ENCODE measurements at regions not wholly inside any gene's neighbourhood (a gene's known extent, or its start where the extent isn't known, plus 50 kb on each side); places are given as distances from the start of the nearest gene placed in this dataset.
"Not testable (repeated sequence)": the region's sequence is repeated elsewhere in the genome, so short reads cannot be mapped to it uniquely, and the experiment has no call there.

GRCh38 chr5:18399461-18400327 is 765.4 kb downstream of the TAF11L14 start:
- H3K36me3 ChIP-seq (ENCODE audit: insufficient read depth, low read length); H3K9ac ChIP-seq (ENCODE audit: low read length); H3K79me2 ChIP-seq (ENCODE audit: low read length); H3K27me3 ChIP-seq (ENCODE audit: low read length); H3K4me3 ChIP-seq (ENCODE audit: low read length); H3K9me3 ChIP-seq (ENCODE audit: low read length); H3K27ac ChIP-seq (ENCODE audit: low read length); H3K9me2 ChIP-seq (replicated peaks; ENCODE audit: insufficient read depth, low read length); H3K4me1 ChIP-seq (ENCODE audit: low read length); H3K4me2 ChIP-seq (ENCODE audit: low read depth, low read length, poor library complexity, severe bottlenecking); DNase-seq; H4K20me1 ChIP-seq (ENCODE audit: insufficient read depth, low read depth, low read length); H2AFZ ChIP-seq (ENCODE audit: low read length): not testable (repeated sequence)

- no peak overlapping the region for H3K4me2 ChIP-seq (ENCODE audit: low read depth, low read length, poor library complexity, severe bottlenecking)
- no peaks in the 10 kb centered on the region for H3K9me2 ChIP-seq (replicated peaks; ENCODE audit: insufficient read depth, low read length)
- no peak overlapping the region for H3K4me3 ChIP-seq (ENCODE audit: low read length)
- H3K9me3 ChIP-seq (ENCODE audit: low read length) = no peaks in the 10 kb centered on the region
- no peaks in the 10 kb centered on the region for H3K36me3 ChIP-seq (ENCODE audit: insufficient read depth, low read length)
- H4K20me1 ChIP-seq (ENCODE audit: insufficient read depth, low read depth, low read length) = no peaks in the 10 kb centered on the region
- no peaks in the 10 kb centered on the region for H3K27me3 ChIP-seq (ENCODE audit: low read length)
- H2AFZ ChIP-seq (ENCODE audit: low read length) = no peak overlapping the region
- no peak overlapping the region for H3K27ac ChIP-seq (ENCODE audit: low read length)
- no peak for DNase-seq
- H3K9ac ChIP-seq (ENCODE audit: low read length) = no peak overlapping the region
- H3K4me1 ChIP-seq (ENCODE audit: low read length) = no peaks in the 10 kb centered on the region
- no peaks in the 10 kb centered on the region for H3K79me2 ChIP-seq (ENCODE audit: low read length)
Measured at GRCh38 chr5:18403141-18403540, 768.9 kb downstream of the TAF11L14 start.

- Histone ChIP-seq H3K27me3 (ENCODE audit: low read length) (no peaks in the 10 kb centered on the region), H3K36me3 (ENCODE audit: insufficient read depth, low read length) (no peaks in the 10 kb centered on the region), H3K79me2 (ENCODE audit: low read length) (no peaks in the 10 kb centered on the region), H3K9me2 (replicated peaks; ENCODE audit: insufficient read depth, low read length) (no peaks in the 10 kb centered on the region), H2AFZ (ENCODE audit: low read length) (no peak overlapping the region), H3K4me2 (ENCODE audit: low read depth, low read length, poor library complexity, severe bottlenecking) (no peak overlapping the region), H4K20me1 (ENCODE audit: insufficient read depth, low read depth, low read length) (no peaks in the 10 kb centered on the region), H3K4me3 (ENCODE audit: low read length) (no peak overlapping the region), H3K4me1 (ENCODE audit: low read length) (no peaks in the 10 kb centered on the region), H3K9me3 (ENCODE audit: low read length) (no peaks in the 10 kb centered on the region), H3K9ac (ENCODE audit: low read length) (no peak overlapping the region), H3K27ac (ENCODE audit: low read length) (no peak overlapping the region)
- DNase-seq = no peak
Measured at GRCh38 chr5:18403941-18404438, 769.7 kb downstream of the TAF11L14 start.

- peaks cover 11% of the 10 kb centered on the region for H3K9me3 ChIP-seq (ENCODE audit: low read length)
- DNase-seq = no peak
- H3K9ac ChIP-seq (ENCODE audit: low read length) = no peak overlapping the region
- H3K36me3 ChIP-seq (ENCODE audit: insufficient read depth, low read length) = no peaks in the 10 kb centered on the region
- no peaks in the 10 kb centered on the region for H3K4me1 ChIP-seq (ENCODE audit: low read length)
- no peak overlapping the region for H2AFZ ChIP-seq (ENCODE audit: low read length)
- H4K20me1 ChIP-seq (ENCODE audit: insufficient read depth, low read depth, low read length) = no peaks in the 10 kb centered on the region
- no peaks in the 10 kb centered on the region for H3K79me2 ChIP-seq (ENCODE audit: low read length)
- H3K27me3 ChIP-seq (ENCODE audit: low read length) = no peaks in the 10 kb centered on the region
- no peak overlapping the region for H3K4me2 ChIP-seq (ENCODE audit: low read depth, low read length, poor library complexity, severe bottlenecking)
- H3K4me3 ChIP-seq (ENCODE audit: low read length) = no peak overlapping the region
- H3K27ac ChIP-seq (ENCODE audit: low read length) = no peak overlapping the region
- no peaks in the 10 kb centered on the region for H3K9me2 ChIP-seq (replicated peaks; ENCODE audit: insufficient read depth, low read length)
Measured at GRCh38 chr5:18420711-18421110, 786.5 kb downstream of the TAF11L14 start.

GRCh38 chr5:18433336-18433735 is 799.1 kb downstream of the TAF11L14 start:
- Histone ChIP-seq H3K9ac (ENCODE audit: low read length) (no peak overlapping the region), H3K27me3 (ENCODE audit: low read length) (no peaks in the 10 kb centered on the region), H3K79me2 (ENCODE audit: low read length) (no peaks in the 10 kb centered on the region), H3K27ac (ENCODE audit: low read length) (no peak overlapping the region), H3K9me2 (replicated peaks; ENCODE audit: insufficient read depth, low read length) (0 out of 2 replicates have a peak, but pooled peaks cover 2% of the 10 kb centered on the region), H3K4me2 (ENCODE audit: low read depth, low read length, poor library complexity, severe bottlenecking) (no peak overlapping the region), H3K9me3 (ENCODE audit: low read length) (0 out of 2 replicates have a peak, but pooled peaks cover 5% of the 10 kb centered on the region), H3K4me3 (ENCODE audit: low read length) (no peak overlapping the region), H2AFZ (ENCODE audit: low read length) (no peak overlapping the region), H4K20me1 (ENCODE audit: insufficient read depth, low read depth, low read length) (no peaks in the 10 kb centered on the region), H3K36me3 (ENCODE audit: insufficient read depth, low read length) (no peaks in the 10 kb centered on the region), H3K4me1 (ENCODE audit: low read length) (no peaks in the 10 kb centered on the region)
- DNase-seq = no peak

- no peaks in the 10 kb centered on the region for H3K27me3 ChIP-seq (ENCODE audit: low read length)
- H3K79me2 ChIP-seq (ENCODE audit: low read length) = no peaks in the 10 kb centered on the region
- H3K9me3 ChIP-seq (ENCODE audit: low read length) = peaks cover 5% of the 10 kb centered on the region
- no peak overlapping the region for H3K9ac ChIP-seq (ENCODE audit: low read length)
- DNase-seq = no peak
- no peak overlapping the region for H3K4me2 ChIP-seq (ENCODE audit: low read depth, low read length, poor library complexity, severe bottlenecking)
- H2AFZ ChIP-seq (ENCODE audit: low read length) = no peak overlapping the region
- H3K9me2 ChIP-seq (replicated peaks; ENCODE audit: insufficient read depth, low read length) = 0 out of 2 replicates have a peak, but pooled peaks cover 2% of the 10 kb centered on the region
- no peaks in the 10 kb centered on the region for H4K20me1 ChIP-seq (ENCODE audit: insufficient read depth, low read depth, low read length)
- H3K36me3 ChIP-seq (ENCODE audit: insufficient read depth, low read length) = no peaks in the 10 kb centered on the region
- H3K27ac ChIP-seq (ENCODE audit: low read length) = no peak overlapping the region
- no peak overlapping the region for H3K4me3 ChIP-seq (ENCODE audit: low read length)
- H3K4me1 ChIP-seq (ENCODE audit: low read length) = no peaks in the 10 kb centered on the region
Measured at GRCh38 chr5:18438126-18438525, 803.9 kb downstream of the TAF11L14 start.

- H3K9me3 ChIP-seq (ENCODE audit: low read length) = peaks cover 5% of the 10 kb centered on the region; the same call in 1 of the 2 replicates
- no peak overlapping the region for H3K4me2 ChIP-seq (ENCODE audit: low read depth, low read length, poor library complexity, severe bottlenecking)
- no peaks in the 10 kb centered on the region for H3K9me2 ChIP-seq (replicated peaks; ENCODE audit: insufficient read depth, low read length)
- no peaks in the 10 kb centered on the region for H3K27me3 ChIP-seq (ENCODE audit: low read length)
- H2AFZ ChIP-seq (ENCODE audit: low read length) = no peak overlapping the region
- no peaks in the 10 kb centered on the region for H3K36me3 ChIP-seq (ENCODE audit: insufficient read depth, low read length)
- H3K79me2 ChIP-seq (ENCODE audit: low read length) = no peaks in the 10 kb centered on the region
- H3K4me1 ChIP-seq (ENCODE audit: low read length) = no peaks in the 10 kb centered on the region
- no peak overlapping the region for H3K4me3 ChIP-seq (ENCODE audit: low read length)
- no peak overlapping the region for H3K27ac ChIP-seq (ENCODE audit: low read length)
- H4K20me1 ChIP-seq (ENCODE audit: insufficient read depth, low read depth, low read length) = no peaks in the 10 kb centered on the region
- no peak for DNase-seq
- no peak overlapping the region for H3K9ac ChIP-seq (ENCODE audit: low read length)
Measured at GRCh38 chr5:18455521-18455920, 821.3 kb downstream of the TAF11L14 start.

GRCh38 chr5:18457255-18457654 is 823.0 kb downstream of the TAF11L14 start:
- no peaks in the 10 kb centered on the region for H3K9me2 ChIP-seq (replicated peaks; ENCODE audit: insufficient read depth, low read length)
- no peak overlapping the region for H3K9ac ChIP-seq (ENCODE audit: low read length)
- H3K27me3 ChIP-seq (ENCODE audit: low read length) = no peaks in the 10 kb centered on the region
- DNase-seq = no peak
- H3K27ac ChIP-seq (ENCODE audit: low read length) = no peak overlapping the region
- H3K4me2 ChIP-seq (ENCODE audit: low read depth, low read length, poor library complexity, severe bottlenecking) = no peak overlapping the region
- no peaks in the 10 kb centered on the region for H3K79me2 ChIP-seq (ENCODE audit: low read length)
- no peaks in the 10 kb centered on the region for H3K36me3 ChIP-seq (ENCODE audit: insufficient read depth, low read length)
- H2AFZ ChIP-seq (ENCODE audit: low read length) = no peak overlapping the region
- no peak overlapping the region for H3K4me3 ChIP-seq (ENCODE audit: low read length)
- peaks cover under 1% of the 10 kb centered on the region; the same call in 1 of the 2 replicates for H3K9me3 ChIP-seq (ENCODE audit: low read length)
- no peaks in the 10 kb centered on the region for H3K4me1 ChIP-seq (ENCODE audit: low read length)
- H4K20me1 ChIP-seq (ENCODE audit: insufficient read depth, low read depth, low read length) = no peaks in the 10 kb centered on the region

Data from Karpas-422 (cell line).